HepG2 (cell line): ENCODE measurements at regions not wholly inside any gene's neighbourhood (a gene's known extent, or its start where the extent isn't known, plus 50 kb on each side); places are given as distances from the start of the nearest gene placed in this dataset.

Experiments used
- BRCA1 ChIP-seq: sonication (generic); formaldehyde crosslinking; IDR thresholded peaks from 2 replicates; pipeline ENCODE4 v1.4.0; 2020; ENCODE audit warnings: missing genetic modification reagents
- CTCF ChIP-seq: sonication (generic); formaldehyde crosslinking; IDR thresholded peaks from 2 replicates; pipeline ENCODE4 v1.5.0; 2020; ENCODE audit warnings: mild to moderate bottlenecking, missing genetic modification reagents, moderate library complexity
- DRAP1 ChIP-seq: IDR thresholded peaks from 2 replicates; pipeline ENCODE4 v1.6.1; 2016; ENCODE audit warnings: missing genetic modification reagents, missing compliant biosample characterization
- PAX8 ChIP-seq: sonication (generic); formaldehyde crosslinking; IDR thresholded peaks from 2 replicates; pipeline ENCODE4 v1.8.0; 2022; ENCODE audit warnings: mild to moderate bottlenecking, missing genetic modification reagents, borderline replicate concordance
- SP2 ChIP-seq: sonication (generic); formaldehyde crosslinking; IDR thresholded peaks from 2 replicates; pipeline ENCODE4 v1.5.1; 2020; ENCODE audit warnings: mild to moderate bottlenecking, missing genetic modification reagents
- TFDP2 ChIP-seq: sonication (generic); formaldehyde crosslinking; IDR thresholded peaks from 2 replicates; pipeline ENCODE4 v1.4.0; 2020; ENCODE audit warnings: missing genetic modification reagents
- YEATS4 ChIP-seq: sonication (generic); formaldehyde crosslinking; IDR thresholded peaks from 2 replicates; pipeline ENCODE4 v1.4.0; 2020; ENCODE audit warnings: missing genetic modification reagents, borderline replicate concordance
- ZBTB49 ChIP-seq: sonication (generic); formaldehyde crosslinking; IDR thresholded peaks from 2 replicates; pipeline ENCODE4 v1.4.0; 2020; ENCODE audit warnings: missing genetic modification reagents, borderline replicate concordance
- ZNF639 ChIP-seq: conservative IDR thresholded peaks from 2 replicates; pipeline ENCODE4 v1.6.1; 2018; ENCODE audit warnings: missing genetic modification reagents

GRCh38 chr2:12284487-12284886 is 432.2 kb upstream of the TRIB2 start:
- TF ChIP-seq ZBTB49 (CRISPR knock-in tag) (no peak), CTCF (no peak), TFDP2 (CRISPR knock-in tag) (no peak), ZNF639 (no peak), PAX8 (CRISPR knock-in tag) (no peak), DRAP1 (CRISPR knock-in tag) (no peak), SP2 (no peak), YEATS4 (CRISPR knock-in tag) (no peak), BRCA1 (CRISPR knock-in tag) (no peak)
